GM12873 (cell line): ENCODE measurements at regions not wholly inside any gene's neighbourhood (a gene's known extent, or its start where the extent isn't known, plus 50 kb on each side); places are given as distances from the start of the nearest gene placed in this dataset.

Experiments
- TF ChIP-seq, protein P1 (sequence below): IDR thresholded peaks from 2 replicates; pipeline ENCODE4 v1.5.1; 2012; ENCODE audit warnings: low read depth, mild to moderate bottlenecking, moderate library complexity, low read length, control low read depth; ENCODE audit not compliant: insufficient read depth; ENCODE audit errors: missing control alignments

- TF ChIP-seq, protein P1, sequence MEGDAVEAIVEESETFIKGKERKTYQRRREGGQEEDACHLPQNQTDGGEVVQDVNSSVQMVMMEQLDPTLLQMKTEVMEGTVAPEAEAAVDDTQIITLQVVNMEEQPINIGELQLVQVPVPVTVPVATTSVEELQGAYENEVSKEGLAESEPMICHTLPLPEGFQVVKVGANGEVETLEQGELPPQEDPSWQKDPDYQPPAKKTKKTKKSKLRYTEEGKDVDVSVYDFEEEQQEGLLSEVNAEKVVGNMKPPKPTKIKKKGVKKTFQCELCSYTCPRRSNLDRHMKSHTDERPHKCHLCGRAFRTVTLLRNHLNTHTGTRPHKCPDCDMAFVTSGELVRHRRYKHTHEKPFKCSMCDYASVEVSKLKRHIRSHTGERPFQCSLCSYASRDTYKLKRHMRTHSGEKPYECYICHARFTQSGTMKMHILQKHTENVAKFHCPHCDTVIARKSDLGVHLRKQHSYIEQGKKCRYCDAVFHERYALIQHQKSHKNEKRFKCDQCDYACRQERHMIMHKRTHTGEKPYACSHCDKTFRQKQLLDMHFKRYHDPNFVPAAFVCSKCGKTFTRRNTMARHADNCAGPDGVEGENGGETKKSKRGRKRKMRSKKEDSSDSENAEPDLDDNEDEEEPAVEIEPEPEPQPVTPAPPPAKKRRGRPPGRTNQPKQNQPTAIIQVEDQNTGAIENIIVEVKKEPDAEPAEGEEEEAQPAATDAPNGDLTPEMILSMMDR: no peak
These were observed 954.7 kb upstream of the RBFOX1 start for GRCh38 chr16:6377956-6378355.

DNA sequence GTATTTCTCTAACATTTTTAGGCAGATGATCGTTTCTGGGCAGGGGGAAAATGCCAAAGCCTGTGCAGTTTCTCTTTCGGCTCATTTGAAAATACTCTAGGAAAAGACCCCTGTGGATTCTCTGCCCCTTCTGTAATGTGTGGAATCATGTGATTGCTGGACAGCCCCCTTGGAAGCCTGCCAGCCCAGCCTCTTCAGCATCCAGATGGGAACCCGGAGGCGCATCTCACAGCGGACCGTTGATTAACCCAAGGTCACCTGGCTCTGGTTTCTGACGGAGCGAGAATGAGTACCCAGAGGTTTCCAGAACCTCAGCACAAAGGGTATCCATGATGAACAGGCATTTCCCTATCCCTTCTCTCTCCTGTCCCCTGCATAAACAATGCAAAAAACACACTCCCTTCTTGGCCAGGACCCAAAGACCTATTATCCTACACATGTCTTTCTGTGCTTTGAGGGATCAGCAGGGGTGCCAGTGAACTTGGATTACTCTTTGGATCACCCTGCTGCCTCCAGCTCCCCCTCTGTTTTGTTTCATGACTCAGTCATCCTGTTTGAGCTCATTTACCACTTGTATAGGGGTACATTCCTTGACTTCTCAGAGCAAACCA is 957.1 kb upstream of the RBFOX1 start:
- TF ChIP-seq, protein P1: no peak

DNA sequence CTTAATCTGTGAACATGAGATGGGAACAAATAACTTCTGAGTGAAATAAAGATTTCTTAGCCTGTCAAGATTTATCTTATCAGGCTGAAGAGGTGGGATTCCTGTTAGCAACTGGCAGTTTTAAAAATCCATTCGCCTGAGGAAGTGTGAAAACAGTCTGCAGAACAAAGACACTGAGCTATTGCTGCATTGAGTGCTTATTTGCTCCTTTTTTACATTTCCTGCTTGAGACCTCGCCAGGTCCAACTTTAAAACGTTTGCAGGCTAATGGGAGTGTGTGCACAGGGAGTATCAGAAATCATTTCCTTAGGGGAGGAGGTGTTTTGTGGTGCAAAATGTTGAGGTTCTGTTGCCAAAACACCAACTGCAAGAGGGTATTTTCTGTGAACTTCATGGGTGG is 957.8 kb upstream of the RBFOX1 start:
- TF ChIP-seq, protein P1: no peak

DNA sequence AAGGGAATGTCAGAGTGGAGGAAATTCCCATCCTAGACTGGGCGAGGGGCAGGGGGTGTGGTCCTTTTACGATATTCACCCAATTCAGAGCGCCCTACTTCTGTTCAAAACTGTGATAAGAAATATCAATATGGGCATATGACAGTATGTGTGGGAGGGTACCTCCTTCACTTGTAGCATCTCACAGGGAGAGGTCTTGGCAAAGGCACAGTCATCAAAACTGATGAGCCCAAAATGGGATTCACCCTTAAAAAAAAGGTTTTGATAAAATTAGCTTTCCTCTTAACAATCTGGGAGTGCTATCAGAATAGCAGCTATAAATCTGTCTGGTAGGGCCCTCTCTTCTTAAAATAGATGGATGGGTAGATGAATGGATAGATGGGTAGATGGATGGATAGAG is 967.8 kb upstream of the RBFOX1 start:
- TF ChIP-seq, protein P1: no peak

DNA sequence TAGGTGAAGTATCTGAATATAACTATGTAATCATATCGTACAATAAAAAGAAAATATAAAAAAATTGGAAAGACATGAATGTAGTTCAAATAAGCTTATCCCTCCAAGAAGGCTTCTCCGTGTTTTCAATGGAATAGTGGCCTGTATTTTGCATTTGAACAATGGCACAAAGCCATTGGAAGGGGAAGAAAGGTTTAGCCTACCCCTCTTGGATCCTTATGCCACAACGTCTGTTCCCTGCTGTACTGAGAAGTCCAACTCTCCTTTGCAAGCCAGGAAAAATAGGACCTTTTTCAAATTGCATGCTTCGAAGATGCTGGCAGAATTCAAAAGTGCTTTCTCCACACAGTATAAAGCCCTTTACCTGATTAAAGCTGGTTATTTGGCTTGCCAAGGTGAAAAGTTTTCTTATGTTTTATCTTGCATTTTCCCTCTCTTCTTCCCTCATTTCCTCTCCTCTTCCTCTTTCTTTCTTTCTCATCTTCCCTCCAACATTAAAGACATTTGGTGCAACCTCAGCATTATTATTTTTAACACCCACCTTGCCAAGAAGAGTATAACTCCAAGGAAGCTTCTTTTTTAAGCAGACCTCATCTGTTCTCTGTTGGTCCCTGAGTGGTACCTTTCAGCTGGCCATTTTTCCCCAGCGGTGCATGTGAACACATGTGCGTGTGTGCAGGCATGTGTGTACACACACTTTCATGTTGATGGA is 968.6 kb upstream of the RBFOX1 start:
- TF ChIP-seq, protein P1: no peak

- TF ChIP-seq, protein P1: no peak
These were observed 969.2 kb upstream of the RBFOX1 start for GRCh38 chr16:6363396-6363795.

- TF ChIP-seq, protein P1: no peak
These were observed 970.3 kb upstream of the RBFOX1 start for GRCh38 chr16:6362321-6362720.
